ENCODE measurements at regions not wholly inside any gene's neighbourhood (a gene's known extent, or its start where the extent isn't known, plus 50 kb on each side); places are given as distances from the start of the nearest gene placed in this dataset.

DNA sequence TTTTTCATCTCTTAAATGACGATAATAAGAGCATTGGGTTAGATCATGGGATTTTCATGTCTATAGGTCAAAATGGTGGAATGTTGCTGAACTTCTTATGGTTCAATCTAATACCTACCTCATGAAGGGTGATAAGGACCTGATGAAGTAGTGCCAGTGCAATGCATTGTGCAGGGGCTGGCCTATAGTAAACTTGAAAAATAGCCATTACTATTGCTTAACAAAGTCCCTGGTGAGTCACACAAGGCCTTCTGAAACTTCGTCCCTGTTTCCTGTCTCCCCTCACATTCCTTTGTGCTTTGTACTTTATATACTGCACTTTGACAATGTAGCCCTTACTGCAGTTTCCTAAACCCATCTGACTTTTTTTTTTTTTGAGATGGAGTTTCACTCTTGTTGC lies 515.9 kb downstream of the SLC4A3 start:
- no peak for DNase-seq

DNA sequence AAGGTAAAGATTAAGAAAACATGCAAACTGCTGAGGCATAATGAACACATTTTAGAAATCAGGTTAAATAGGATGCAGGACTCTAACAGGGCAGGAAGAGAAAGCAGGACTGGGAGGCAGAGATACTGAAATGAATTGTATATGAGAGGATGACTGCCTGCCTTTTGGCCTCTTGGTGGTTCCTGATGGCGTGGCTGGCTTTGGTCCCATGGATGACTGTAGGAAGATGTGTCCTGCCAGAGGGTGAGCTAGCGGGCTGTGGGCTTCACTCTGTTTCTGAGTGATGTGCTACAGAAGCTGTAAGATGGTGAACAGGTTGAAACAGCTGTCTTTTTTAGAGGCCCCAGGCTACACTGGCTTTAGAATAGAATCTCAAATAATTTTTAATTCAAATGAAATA lies 517.0 kb downstream of the SLC4A3 start:
- no peak for DNase-seq

- DNase-seq: no peak
Observed at GRCh38 chr2:220147161-220148038, 520.0 kb downstream of the SLC4A3 start.

- DNase-seq: no peak
Observed at GRCh38 chr2:220148471-220149248, 521.2 kb downstream of the SLC4A3 start.

GRCh38 chr2:220151341-220151740 lies 523.9 kb downstream of the SLC4A3 start:
- DNase-seq: no peak

DNA sequence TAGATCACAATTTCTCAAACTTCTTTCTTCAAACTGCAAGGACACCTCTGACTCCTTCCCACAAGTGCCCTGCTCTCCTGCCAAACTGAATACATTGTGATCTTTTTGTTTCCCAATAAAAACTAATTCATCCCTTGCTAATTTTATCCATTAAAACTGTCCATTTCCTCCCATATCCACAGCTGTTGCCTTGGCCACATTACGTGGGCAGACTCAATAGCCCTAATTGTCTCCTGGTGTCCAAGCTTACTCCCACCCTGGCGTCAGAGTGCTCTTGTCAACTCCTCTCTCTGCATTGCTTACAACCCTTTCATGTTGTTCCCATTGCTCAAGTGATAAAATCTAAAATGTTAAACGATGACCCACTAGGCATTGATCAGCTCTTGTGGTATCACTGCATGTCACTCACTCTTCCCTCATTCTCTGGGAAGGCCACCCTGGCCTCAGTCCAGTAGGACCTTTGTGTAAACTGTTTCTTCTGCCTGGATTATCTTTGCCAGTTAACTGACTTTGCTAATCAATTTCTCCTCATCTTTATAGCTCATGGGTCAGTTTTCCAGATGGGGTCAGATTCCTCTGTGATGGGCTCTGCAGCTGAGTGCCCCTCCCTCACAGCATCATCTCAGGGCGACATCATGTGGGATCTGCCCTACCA lies 525.0 kb downstream of the SLC4A3 start:
- DNase-seq: no peak

- no peak for DNase-seq
Observed at GRCh38 chr2:220153118-220153517, 525.7 kb downstream of the SLC4A3 start.

- DNase-seq: no peak
Observed at GRCh38 chr2:220154304-220154703, 526.9 kb downstream of the SLC4A3 start.

DNA sequence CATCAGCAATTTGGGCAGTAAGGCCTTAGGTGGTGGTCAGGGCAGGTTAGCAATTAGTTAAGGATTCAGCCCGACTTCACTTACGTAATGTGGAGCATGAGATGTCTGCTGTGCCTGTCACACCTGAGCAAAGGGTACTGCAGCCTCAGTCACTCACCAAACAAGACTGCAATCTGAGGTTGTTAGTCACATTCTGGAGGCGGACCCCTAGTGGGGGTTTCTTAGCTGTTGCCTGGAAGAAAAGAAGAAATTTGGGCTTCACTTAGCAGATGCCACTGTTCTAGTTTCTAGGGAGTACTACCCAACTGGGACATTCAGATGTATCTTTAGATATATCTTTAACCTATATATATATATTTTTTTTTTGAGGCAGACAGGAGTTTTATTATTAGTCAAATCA lies 529.9 kb downstream of the SLC4A3 start:
- no peak for DNase-seq

- no peak for DNase-seq
Observed at GRCh38 chr2:220159738-220160137, 532.3 kb downstream of the SLC4A3 start.

DNA sequence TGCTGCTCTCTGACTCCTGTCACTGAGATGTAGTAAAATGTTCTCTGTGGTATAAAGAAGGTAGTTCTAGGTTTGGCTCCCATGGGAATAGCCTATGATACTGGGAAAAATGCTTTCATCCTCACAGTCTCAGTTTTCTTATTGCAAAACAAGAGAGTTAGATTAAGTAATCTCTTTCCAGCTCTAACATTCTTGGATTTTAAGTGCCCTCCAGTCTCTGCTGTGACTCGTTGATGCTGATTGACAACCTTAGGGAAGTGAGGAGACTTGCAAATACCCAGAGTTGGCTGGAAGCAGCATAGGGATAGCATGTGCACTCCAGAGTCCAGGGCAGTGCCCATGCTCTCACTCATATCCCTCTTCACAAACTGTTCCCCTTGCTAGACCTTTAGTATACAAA lies 534.9 kb downstream of the SLC4A3 start:
- DNase-seq: no peak

- DNase-seq: no peak
Observed at GRCh38 chr2:220163486-220163885, 536.1 kb downstream of the SLC4A3 start.

DNA sequence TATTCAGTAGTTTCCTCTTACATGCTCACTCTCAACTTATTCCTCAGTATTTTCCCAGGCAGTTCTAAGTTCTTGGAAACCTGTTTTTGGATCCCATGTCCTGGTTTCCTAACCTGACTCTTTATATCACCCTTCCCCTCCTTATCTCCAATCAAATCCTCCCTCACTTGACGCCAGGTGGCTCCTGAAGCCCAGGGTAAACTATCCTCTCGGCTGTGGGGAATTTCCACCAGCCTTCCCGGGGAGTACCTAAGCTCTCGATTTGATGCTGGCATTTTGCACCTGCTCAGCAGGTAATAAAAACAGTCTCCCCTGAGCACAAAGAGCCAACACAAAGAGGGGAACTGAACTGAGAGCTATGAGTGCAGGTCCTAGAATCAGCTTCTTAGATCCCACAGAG lies 538.0 kb downstream of the SLC4A3 start:
- no peak for DNase-seq

- no peak for DNase-seq
Observed at GRCh38 chr2:220166616-220167015, 539.2 kb downstream of the SLC4A3 start.

DNA sequence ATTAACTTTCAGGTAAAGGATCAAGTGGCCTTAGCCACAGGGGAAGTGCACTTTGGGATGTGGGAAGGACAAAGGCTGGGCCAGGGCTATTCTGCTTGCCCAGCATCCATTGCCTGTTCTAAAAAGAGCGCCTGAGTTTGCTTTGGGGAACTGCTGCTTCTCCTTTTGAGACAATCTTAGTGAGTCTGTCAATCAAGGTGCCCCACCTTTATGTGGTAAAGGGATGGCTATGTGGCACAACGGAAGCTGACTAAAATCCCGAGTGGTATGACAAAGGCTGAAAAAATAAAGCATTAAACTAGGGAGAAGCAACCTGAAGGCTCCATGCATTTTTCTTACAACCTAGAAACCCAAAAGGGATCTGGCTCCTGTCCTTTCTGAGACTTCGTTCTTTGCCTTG lies 540.5 kb downstream of the SLC4A3 start:
- no peak for DNase-seq

DNA sequence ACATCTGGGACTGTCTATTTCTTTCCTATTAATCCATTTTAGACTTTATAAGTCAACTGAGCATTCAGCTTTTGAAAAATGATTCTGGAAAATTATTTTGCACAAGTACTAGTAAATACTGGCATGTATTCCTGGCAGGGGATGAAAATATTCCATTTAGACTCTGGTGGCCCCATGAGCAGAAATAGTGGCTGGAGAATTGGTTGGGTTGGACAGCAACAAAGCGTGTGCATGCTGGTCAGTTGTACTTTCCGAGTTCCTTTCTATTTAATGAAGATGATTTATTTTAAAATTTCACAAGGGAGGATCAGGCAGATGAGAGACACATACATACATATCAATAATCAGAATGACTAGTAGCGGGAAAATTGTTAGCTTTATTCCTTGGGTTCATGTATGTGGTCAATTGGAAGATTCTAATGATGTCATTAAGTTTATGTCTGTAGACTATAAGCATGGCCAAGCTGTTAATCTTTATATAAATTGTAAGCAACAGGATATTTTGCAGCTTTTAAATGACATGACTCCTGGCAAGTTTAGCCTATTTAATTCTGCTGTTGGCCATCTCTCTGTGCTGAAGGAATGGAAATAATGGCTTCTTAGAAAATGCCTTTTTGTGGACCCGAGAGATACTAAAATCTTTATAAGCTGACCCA lies 541.6 kb downstream of the SLC4A3 start:
- DNase-seq: no peak

- DNase-seq: no peak
Observed at GRCh38 chr2:220174826-220175225, 547.4 kb downstream of the SLC4A3 start.

- no peak for DNase-seq
Observed at GRCh38 chr2:220175967-220176366, 548.5 kb downstream of the SLC4A3 start.

GRCh38 chr2:220178991-220179695 lies 551.7 kb downstream of the SLC4A3 start:
- no peak for DNase-seq

DNA sequence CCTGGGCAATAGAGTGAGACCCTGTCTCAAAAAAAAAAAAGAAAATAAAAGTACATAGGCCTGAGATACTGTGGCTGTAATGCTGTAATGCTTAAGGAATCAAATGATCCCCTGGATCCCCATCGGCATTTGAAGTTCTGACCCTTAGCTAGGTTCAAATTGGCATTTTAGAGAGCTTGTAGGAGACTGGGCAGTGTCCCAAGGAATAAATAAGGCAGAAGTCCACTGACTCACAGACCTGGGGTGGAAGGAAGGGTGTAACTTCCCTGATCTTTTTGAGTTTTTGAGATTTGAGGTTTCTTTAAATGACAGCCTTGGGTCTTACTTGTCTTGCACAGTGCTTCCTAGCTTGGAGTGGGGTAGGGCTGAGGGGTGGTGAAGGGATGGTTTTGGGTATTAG lies 553.7 kb downstream of the SLC4A3 start:
- no peak for DNase-seq

DNA sequence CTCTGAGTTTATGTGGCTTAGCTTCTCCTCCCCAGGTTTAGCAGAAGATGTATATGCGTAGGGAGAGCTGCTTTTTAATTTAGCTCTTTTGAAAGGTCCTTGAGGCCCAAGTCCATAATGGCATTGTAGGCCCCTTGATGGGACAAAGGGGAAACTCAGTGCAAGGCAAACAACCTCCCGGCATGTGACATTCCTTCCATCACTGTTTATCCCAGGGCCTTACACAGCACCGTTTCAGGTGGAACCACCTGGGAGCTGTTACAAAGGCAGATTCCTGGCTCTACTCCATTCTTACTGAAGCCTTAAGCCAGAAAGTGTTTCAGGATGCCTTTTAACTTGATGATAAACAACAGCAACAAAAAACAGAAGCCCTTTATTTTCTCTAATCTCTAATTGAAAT lies 555.4 kb downstream of the SLC4A3 start:
- DNase-seq: no peak

DNA sequence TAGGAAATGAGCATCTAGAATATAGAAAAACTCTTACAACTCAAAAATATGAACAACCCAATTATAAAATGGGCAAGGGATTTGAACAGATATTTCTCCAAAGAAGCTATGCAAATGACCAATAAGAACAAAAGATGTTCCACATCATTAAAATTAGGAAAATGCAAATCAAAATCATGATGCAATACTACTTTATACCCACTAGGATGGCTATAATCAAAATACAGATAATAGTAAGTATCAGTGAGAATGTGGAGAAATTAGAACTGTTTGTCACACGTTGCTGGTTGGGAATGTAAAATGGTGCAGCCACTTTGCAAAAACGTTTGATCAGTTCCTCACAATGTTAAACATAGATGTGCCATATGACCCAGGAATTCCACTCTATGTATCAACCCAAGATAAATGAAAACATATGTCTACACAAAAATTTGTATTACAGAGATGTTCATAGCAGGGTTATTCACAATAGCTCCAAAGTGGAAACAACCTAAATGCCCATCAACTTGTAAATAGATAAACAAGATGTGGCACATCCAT lies 558.4 kb downstream of the SLC4A3 start:
- no peak for DNase-seq

Data from inflammatory macrophage treated with lipopolysaccharide for 1 hour (primary cell).